Psoas muscle (tissue), 7 donors: ENCODE measurements at regions not wholly inside any gene's neighbourhood (a gene's known extent, or its start where the extent isn't known, plus 50 kb on each side); places are given as distances from the start of the nearest gene placed in this dataset.

Source experiments
- ATAC-seq, 4 donors: fragments of 200-7000 bp; cut with Tn5 transposase; one replicate each; pipeline ENCODE4 v1.9.1; 2020; ENCODE audit warnings: moderate library complexity in 3 of 4, mild to moderate bottlenecking in 2 of 4
- DNase-seq, 2 donors: peaks; one replicate each; pipeline ENCODE4 v3.0.0-alpha.2; 2020
- H3K27ac ChIP-seq: fragments of 200-600 bp; one replicate; pipeline ENCODE4 v1.8.0; 2022
- H3K27me3 ChIP-seq, 3 donors: fragments of 200-600 bp in 1 of 3; one replicate each; pipeline versions ENCODE4 v1.6.1 to v1.8.0; 2013 to 2022; ENCODE audit warnings: low read length in 2 of 3, mild to moderate bottlenecking in 2 of 3, moderate library complexity in 1 of 3; ENCODE audit not compliant: insufficient read depth in 3 of 3
- H3K36me3 ChIP-seq, 2 donors: fragments of 200-600 bp in 1 of 2; one replicate each; pipeline versions ENCODE4 v1.6.1 to v1.8.0; 2013 to 2022; ENCODE audit warnings: low read depth in 1 of 2, mild to moderate bottlenecking in 1 of 2, moderate library complexity in 1 of 2; ENCODE audit not compliant: insufficient read depth in 1 of 2
- H3K4me1 ChIP-seq: fragments of 200-600 bp; one replicate; pipeline ENCODE4 v1.8.0; 2022
- H3K4me3 ChIP-seq: fragments of 200-600 bp; one replicate; pipeline ENCODE4 v1.8.0; 2022; ENCODE audit warnings: mild to moderate bottlenecking
- H3K9me3 ChIP-seq: fragments of 200-600 bp; one replicate; pipeline ENCODE4 v1.8.0; 2022
- WGBS, 3 donors: extraction: QIAGEN DNeasy Blood & Tissue Kit; methylation state at CpG; one replicate each; pipeline versions ENCODE4 v1.1.6 to v1.1.7; 2013; 5-methylcytosine and 5-hydroxymethylcytosine counted together
- intact Hi-C, 2 donors: fragments of 100-400 bp; cut with DNase I; formaldehyde crosslinking; loops; one replicate each; pipeline versions ENCODE4 v1.11.0 to v1.14.2; 2022
- TF ChIP-seq, protein P1 (sequence below): fragments of 200-600 bp; IDR thresholded peaks from one replicate; pipeline ENCODE4 v1.8.0; 2022; ENCODE audit warnings: antibody characterized with exemption
- donor health status: healthy with polysubstance abuse.
- donor health status: DM: no; HTN: no; CAD: no; lungs with moderate emphysema.
- donor health status: Bipolar disorder and iron deficiency.
- donor health status: healthy.
- donor health status: DM: yes; HTN: yes; CAD: no.
- donor health status: DM: no; HTN: no; CAD: no.
- donor health status: DM: yes; HTN: yes; CAD: no.

DNA sequence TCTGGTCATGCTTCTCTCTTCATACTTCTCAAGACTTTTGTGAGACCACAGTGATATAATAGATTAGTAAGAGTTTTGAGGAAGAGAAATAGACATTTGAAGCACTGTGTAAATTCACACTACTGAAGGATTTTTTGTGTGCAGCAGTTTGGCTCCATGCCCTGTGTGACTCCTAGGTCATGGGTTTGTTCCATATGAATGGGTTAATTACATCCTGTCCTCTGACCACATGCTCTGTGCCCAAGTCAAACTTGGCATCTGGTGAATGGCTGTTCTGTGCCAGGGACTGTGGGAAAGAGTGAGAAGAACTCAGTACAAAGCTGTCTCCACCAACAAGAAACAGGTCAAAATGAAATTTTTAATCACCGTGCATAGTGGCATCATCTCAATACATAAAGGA is 304.0 kb downstream of the LNPK start:
- 49 to 59% (median 57%) methylated on average over 1 of the region's 1 CpG for WGBS, 3 donors
- ATAC-seq (no peak), DNase-seq (no peak)
- Histone ChIP-seq H3K27ac (no peak overlapping the region), H3K4me3 (no peak overlapping the region), H3K27me3 (no peaks in the 10 kb centered on the region), H3K9me3 (no peaks in the 10 kb centered on the region), H3K36me3 (no peaks in the 10 kb centered on the region), H3K4me1 (no peaks in the 10 kb centered on the region)
- TF ChIP-seq, protein P1, sequence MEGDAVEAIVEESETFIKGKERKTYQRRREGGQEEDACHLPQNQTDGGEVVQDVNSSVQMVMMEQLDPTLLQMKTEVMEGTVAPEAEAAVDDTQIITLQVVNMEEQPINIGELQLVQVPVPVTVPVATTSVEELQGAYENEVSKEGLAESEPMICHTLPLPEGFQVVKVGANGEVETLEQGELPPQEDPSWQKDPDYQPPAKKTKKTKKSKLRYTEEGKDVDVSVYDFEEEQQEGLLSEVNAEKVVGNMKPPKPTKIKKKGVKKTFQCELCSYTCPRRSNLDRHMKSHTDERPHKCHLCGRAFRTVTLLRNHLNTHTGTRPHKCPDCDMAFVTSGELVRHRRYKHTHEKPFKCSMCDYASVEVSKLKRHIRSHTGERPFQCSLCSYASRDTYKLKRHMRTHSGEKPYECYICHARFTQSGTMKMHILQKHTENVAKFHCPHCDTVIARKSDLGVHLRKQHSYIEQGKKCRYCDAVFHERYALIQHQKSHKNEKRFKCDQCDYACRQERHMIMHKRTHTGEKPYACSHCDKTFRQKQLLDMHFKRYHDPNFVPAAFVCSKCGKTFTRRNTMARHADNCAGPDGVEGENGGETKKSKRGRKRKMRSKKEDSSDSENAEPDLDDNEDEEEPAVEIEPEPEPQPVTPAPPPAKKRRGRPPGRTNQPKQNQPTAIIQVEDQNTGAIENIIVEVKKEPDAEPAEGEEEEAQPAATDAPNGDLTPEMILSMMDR, result no peak
- intact Hi-C loops, result no loop called here

DNA sequence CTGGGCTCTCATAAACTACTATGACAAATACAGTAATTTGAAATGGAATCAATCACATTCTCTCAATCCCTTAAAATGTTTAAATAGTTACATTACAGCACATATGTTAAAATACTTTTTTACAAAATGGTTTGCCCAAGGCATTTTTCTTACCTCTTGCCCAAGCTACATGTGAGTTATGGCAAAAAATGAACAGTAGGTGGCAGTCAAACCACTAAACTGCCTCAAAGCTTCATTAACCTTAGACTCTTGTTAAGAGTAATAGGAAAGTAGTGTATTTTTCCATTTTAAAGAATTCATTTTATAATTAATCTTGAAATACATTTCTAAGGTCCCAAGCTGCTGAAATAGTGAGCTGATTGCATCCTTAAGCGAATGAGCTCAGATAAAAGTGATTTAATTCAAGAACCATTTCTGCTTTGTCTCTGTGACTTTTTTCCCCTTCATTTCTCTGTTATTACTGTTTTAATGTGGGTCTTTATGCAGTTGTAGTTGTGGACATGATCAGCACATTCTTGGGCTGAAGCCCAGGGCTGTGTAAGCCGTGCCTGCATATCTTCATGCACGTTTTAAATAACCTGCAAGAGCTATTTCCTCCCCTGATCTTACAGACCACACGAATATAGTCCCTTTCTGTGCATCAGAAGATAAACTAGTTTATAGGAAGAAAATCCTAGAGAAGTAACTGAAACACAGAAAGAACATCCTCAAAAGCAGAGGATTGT is 311.8 kb downstream of the LNPK start:
- peak; percentile 57 to 93 (median 74) for ATAC-seq
- WGBS, 3 donors, result 18 to 27% (median 26%) methylated on average over 4 of the region's 4 CpGs
- intact Hi-C loops, result loop anchor here in 1 of 2 donors (2.0 kb wide), 1 partner anchor 397 kb away; no protein-coding TSS in a partner anchor

DNA sequence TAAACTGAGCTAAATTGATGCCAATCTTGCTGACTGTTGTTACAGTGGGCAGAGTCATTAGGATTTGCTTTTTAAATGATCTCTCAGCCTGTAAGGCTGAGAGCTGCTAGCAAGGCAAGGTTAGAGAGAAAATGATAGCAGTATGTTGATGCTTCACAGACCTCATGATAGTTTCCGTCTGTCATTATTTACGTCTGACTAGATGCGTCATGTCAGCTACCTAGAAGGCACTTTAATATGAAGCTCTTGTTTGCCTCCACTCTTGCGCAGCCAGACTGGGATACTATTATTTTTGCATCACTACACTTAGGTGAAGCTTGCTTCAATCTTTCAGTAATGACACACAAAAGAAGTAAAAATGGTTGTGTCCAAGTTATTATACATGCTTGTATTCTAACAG is 313.8 kb downstream of the LNPK start:
- Histone ChIP-seq H3K4me3 (no peak overlapping the region), H3K27me3 (peaks cover 0 to 6% (median 0%) of the 10 kb centered on the region in 3 donors), H3K27ac (no peak overlapping the region), H3K4me1 (no peaks in the 10 kb centered on the region), H3K36me3 (no peaks in the 10 kb centered on the region), H3K9me3 (no peaks in the 10 kb centered on the region)
- DNase-seq, result no peak
- TF ChIP-seq, protein P1, result no peak
- intact Hi-C loops, result loop anchor here in 1 of 2 donors (2.0 kb wide), 1 partner anchor 399 kb away; no protein-coding TSS in a partner anchor
- ATAC-seq, result no peak
- WGBS, 3 donors, result 92 to 94% (median 92%) methylated on average over 4 of the region's 4 CpGs

More for the DNA sequence above, 311.8 kb downstream of the LNPK start:
- H3K36me3 ChIP-seq, result no peaks in the 10 kb centered on the region
- no peak for DNase-seq
- no peaks in the 10 kb centered on the region for H3K4me1 ChIP-seq
- H3K4me3 ChIP-seq, result no peak overlapping the region
- H3K27ac ChIP-seq, result no peak overlapping the region
- H3K27me3 ChIP-seq, result no peaks in the 10 kb centered on the region
- H3K9me3 ChIP-seq, result no peaks in the 10 kb centered on the region
- TF ChIP-seq, protein P1, result peak; percentile 88

DNA sequence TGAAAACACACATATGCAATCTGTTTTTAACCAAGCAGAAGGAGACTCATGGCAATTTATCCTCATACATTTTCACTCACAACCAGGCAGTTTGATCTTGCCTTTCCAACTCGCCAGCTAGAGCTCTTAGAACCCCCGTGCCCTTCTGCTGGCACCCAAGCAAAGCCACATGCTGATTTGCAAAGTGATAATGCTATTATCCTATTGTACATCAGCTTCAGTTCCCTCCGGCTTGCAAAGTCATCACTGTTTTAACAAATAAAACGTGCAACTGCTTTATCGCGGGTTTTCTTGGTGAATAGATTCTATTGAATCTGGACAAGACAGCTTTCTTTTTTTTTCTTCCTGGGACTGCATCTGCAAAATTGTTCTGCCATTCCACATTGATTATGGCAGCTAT is 314.6 kb downstream of the LNPK start:
- intact Hi-C loops, result no loop called here
- no peaks in the 10 kb centered on the region for H3K9me3 ChIP-seq
- TF ChIP-seq, protein P1, result no peak
- ATAC-seq (no peak), DNase-seq (no peak)
- no peaks in the 10 kb centered on the region for H3K36me3 ChIP-seq
- H3K27ac ChIP-seq, result no peak overlapping the region
- no peaks in the 10 kb centered on the region for H3K4me1 ChIP-seq
- peaks cover 0 to 6% (median 0%) of the 10 kb centered on the region in 3 donors for H3K27me3 ChIP-seq
- WGBS, 3 donors, result 69 to 76% (median 69%) methylated on average over 6 of the region's 6 CpGs
- no peak overlapping the region for H3K4me3 ChIP-seq
